ENCODE measurements at regions not wholly inside any gene's neighbourhood (a gene's known extent, or its start where the extent isn't known, plus 50 kb on each side); places are given as distances from the start of the nearest gene placed in this dataset.
"Not testable (repeated sequence)": the region's sequence is repeated elsewhere in the genome, so short reads cannot be mapped to it uniquely, and the experiment has no call there.

DNA sequence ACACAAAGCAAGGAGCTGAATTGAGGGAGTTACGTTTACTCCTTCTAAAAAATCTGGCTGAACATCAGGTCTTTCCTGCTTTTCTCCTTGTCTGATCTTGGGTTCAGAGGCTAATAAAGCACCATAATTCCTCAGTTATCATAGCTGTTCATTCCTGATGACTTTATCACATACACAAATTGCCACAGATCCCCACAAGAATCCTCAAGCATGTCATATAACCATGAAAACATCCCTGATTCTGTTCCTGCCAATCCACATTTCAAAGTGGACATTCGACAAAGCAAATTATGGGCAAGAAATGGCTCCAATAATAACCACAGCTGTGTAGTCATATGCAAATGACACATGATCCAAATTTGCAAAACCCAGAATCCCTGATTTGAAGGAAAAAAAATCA, 321.3 kb downstream of the MEX3B start:
- Histone ChIP-seq H3K36me3 (replicated peaks; ENCODE audit: control insufficient read depth, insufficient read depth, low read length) (no peaks in the 10 kb centered on the region), H3K27me3 (ENCODE audit: control insufficient read depth, insufficient read depth, low read length) (no peaks in the 10 kb centered on the region), H3K4me3 (ENCODE audit: insufficient read depth, low read depth, low read length) (no peak overlapping the region)
- DNase-seq: no peak

DNA sequence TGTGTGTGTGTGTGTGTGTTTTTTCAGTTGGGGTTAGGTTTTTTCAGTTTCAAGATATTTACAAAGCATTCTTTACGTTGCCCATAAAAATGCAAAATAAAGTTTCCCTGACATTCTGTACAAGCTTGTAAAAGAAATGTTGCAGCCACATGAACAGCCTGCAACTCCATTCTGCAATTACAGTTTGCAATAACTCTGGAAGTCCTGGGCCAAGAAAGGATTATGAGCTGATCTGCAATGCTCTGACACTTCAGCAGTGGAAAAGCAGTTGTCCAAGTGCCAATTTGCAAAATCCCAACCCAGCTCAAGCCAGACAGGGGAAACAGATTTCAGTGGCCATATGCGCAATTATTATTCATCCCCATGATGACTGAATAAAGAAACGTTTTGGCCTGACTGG, 322.1 kb downstream of the MEX3B start:
- Histone ChIP-seq H3K4me3 (ENCODE audit: insufficient read depth, low read depth, low read length) (no peak overlapping the region), H3K27me3 (ENCODE audit: control insufficient read depth, insufficient read depth, low read length) (no peaks in the 10 kb centered on the region), H3K36me3 (replicated peaks; ENCODE audit: control insufficient read depth, insufficient read depth, low read length) (no peaks in the 10 kb centered on the region)
- DNase-seq: no peak

GRCh38 chr15:81723113-81723651, 322.6 kb downstream of the MEX3B start:
- no peak overlapping the region for H3K4me3 ChIP-seq (ENCODE audit: insufficient read depth, low read depth, low read length)

GRCh38 chr15:81716468-81716867, 329.4 kb downstream of the MEX3B start:
- not testable (repeated sequence) for H3K27me3 ChIP-seq (ENCODE audit: control insufficient read depth, insufficient read depth, low read length); DNase-seq; H3K36me3 ChIP-seq (replicated peaks; ENCODE audit: control insufficient read depth, insufficient read depth, low read length); H3K4me3 ChIP-seq (ENCODE audit: insufficient read depth, low read depth, low read length)

More at GRCh38 chr15:81723113-81723651, 322.6 kb downstream of the MEX3B start:
- Histone ChIP-seq H3K27me3 (ENCODE audit: control insufficient read depth, insufficient read depth, low read length) (no peaks in the 10 kb centered on the region), H3K36me3 (replicated peaks; ENCODE audit: control insufficient read depth, insufficient read depth, low read length) (no peaks in the 10 kb centered on the region)
- DNase-seq: no peak

DNA sequence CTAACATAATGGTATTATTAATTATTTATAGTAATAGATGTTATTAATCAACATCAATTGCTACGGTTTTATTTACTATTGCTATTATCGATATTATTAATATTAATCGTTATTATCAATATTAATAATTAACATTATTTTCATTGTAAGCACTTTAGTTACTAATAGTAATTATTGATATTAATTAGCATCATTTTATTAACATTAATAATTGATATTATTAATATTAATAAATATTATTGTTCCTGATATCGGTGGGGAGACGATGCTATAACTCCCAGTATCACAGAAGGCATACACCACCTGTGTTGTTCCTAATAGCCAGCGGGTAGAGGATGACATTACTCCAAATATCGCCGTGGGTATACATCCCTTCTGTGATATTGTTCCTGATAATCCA, 335.5 kb downstream of the MEX3B start:
- Histone ChIP-seq H3K36me3 (replicated peaks; ENCODE audit: control insufficient read depth, insufficient read depth, low read length) (no peaks in the 10 kb centered on the region), H3K27me3 (ENCODE audit: control insufficient read depth, insufficient read depth, low read length) (no peaks in the 10 kb centered on the region), H3K4me3 (ENCODE audit: insufficient read depth, low read depth, low read length) (no peak overlapping the region)
- DNase-seq: no peak

- not testable (repeated sequence) for H3K27me3 ChIP-seq (ENCODE audit: control insufficient read depth, insufficient read depth, low read length); DNase-seq; H3K4me3 ChIP-seq (ENCODE audit: insufficient read depth, low read depth, low read length); H3K36me3 ChIP-seq (replicated peaks; ENCODE audit: control insufficient read depth, insufficient read depth, low read length)
Observed at GRCh38 chr15:81706816-81707346, 332.9 kb upstream of the TMC3 start.

- DNase-seq; H3K27me3 ChIP-seq (ENCODE audit: control insufficient read depth, insufficient read depth, low read length); H3K36me3 ChIP-seq (replicated peaks; ENCODE audit: control insufficient read depth, insufficient read depth, low read length); H3K4me3 ChIP-seq (ENCODE audit: insufficient read depth, low read depth, low read length): not testable (repeated sequence)
Observed at GRCh38 chr15:81705727-81706126, 331.7 kb upstream of the TMC3 start.

GRCh38 chr15:81686021-81686420, 312.0 kb upstream of the TMC3 start:
- Histone ChIP-seq H3K4me3 (ENCODE audit: insufficient read depth, low read depth, low read length) (no peak overlapping the region), H3K36me3 (replicated peaks; ENCODE audit: control insufficient read depth, insufficient read depth, low read length) (no peaks in the 10 kb centered on the region), H3K27me3 (ENCODE audit: control insufficient read depth, insufficient read depth, low read length) (no peaks in the 10 kb centered on the region)
- DNase-seq: no peak

GRCh38 chr15:81685237-81685636, 311.2 kb upstream of the TMC3 start:
- no peak for DNase-seq
- no peak overlapping the region for H3K4me3 ChIP-seq (ENCODE audit: insufficient read depth, low read depth, low read length)
- no peaks in the 10 kb centered on the region for H3K36me3 ChIP-seq (replicated peaks; ENCODE audit: control insufficient read depth, insufficient read depth, low read length)
- H3K27me3 ChIP-seq (ENCODE audit: control insufficient read depth, insufficient read depth, low read length): no peaks in the 10 kb centered on the region

DNA sequence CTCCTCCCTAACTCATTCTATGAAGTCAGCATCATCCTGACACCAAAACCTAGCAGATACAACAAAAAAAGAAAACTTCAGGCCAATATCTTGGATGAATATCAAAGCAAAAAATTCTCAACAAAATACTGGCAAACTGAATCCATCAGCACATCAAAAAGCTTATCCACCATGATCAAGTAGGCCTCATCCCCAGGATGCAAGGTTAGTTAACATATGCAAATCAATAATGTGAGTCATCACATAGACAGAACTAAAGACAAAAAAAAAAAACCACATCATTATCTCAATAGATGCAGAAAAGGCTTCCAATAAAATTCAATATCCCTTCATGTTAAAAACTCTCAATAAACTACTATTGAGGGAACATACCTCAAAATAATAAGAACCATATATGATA, 306.8 kb upstream of the TMC3 start:
- H3K36me3 ChIP-seq (replicated peaks; ENCODE audit: control insufficient read depth, insufficient read depth, low read length): no peaks in the 10 kb centered on the region
- H3K4me3 ChIP-seq (ENCODE audit: insufficient read depth, low read depth, low read length): no peak overlapping the region
- no peaks in the 10 kb centered on the region for H3K27me3 ChIP-seq (ENCODE audit: control insufficient read depth, insufficient read depth, low read length)
- DNase-seq: no peak

GRCh38 chr15:81666839-81667238, 292.8 kb upstream of the TMC3 start:
- DNase-seq: no peak
- Histone ChIP-seq H3K4me3 (ENCODE audit: insufficient read depth, low read depth, low read length) (no peak overlapping the region), H3K36me3 (replicated peaks; ENCODE audit: control insufficient read depth, insufficient read depth, low read length) (no peaks in the 10 kb centered on the region), H3K27me3 (ENCODE audit: control insufficient read depth, insufficient read depth, low read length) (no peaks in the 10 kb centered on the region)

DNA sequence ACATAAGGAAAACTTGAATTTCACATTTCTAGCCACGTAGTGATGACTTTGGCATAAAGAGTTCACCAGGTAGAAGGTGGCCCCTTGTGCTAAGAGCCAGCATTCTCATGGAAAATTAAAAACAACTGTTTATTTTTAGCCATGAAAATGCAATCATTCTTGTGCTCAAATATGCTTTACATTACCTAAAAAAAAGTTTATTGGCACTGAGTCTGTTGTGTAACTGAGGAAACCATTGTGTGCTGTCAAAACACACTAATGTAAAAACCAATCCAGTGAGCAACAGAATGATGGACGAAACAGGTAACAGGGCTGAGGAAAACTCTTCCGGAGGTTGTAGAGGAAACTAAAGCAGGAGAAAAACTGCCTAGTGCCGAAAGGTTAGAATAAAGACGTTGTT, 287.0 kb upstream of the TMC3 start:
- H3K36me3 ChIP-seq (replicated peaks; ENCODE audit: control insufficient read depth, insufficient read depth, low read length): no peaks in the 10 kb centered on the region
- H3K27me3 ChIP-seq (ENCODE audit: control insufficient read depth, insufficient read depth, low read length): no peaks in the 10 kb centered on the region
- DNase-seq: no peak
- no peak overlapping the region for H3K4me3 ChIP-seq (ENCODE audit: insufficient read depth, low read depth, low read length)

GRCh38 chr15:81653259-81653658, 279.2 kb upstream of the TMC3 start:
- no peak for DNase-seq
- H3K36me3 ChIP-seq (replicated peaks; ENCODE audit: control insufficient read depth, insufficient read depth, low read length): no peaks in the 10 kb centered on the region
- no peak overlapping the region for H3K4me3 ChIP-seq (ENCODE audit: insufficient read depth, low read depth, low read length)
- H3K27me3 ChIP-seq (ENCODE audit: control insufficient read depth, insufficient read depth, low read length): no peaks in the 10 kb centered on the region

GRCh38 chr15:81645470-81645869, 271.5 kb upstream of the TMC3 start:
- Histone ChIP-seq H3K4me3 (ENCODE audit: insufficient read depth, low read depth, low read length) (no peak overlapping the region), H3K36me3 (replicated peaks; ENCODE audit: control insufficient read depth, insufficient read depth, low read length) (no peaks in the 10 kb centered on the region), H3K27me3 (ENCODE audit: control insufficient read depth, insufficient read depth, low read length) (no peaks in the 10 kb centered on the region)
- no peak for DNase-seq

DNA sequence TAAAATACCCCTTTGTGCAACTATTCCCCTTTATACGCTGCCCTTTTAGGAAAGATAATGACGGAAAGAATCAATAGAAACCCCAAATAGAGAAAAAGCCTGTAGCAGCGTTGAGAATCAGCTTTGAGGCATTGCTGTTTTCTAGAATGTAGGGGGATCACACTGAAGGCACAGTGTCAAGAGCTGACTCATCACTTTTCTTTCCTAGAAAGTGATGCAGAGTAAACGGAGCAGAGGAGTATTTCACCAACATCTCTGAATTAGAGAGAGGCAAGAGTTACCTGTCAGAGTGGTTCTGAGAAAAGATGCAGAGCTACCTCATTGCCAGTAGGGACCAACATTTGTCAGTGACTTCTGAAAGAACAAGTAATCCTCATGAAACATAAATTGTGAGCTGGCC, 269.8 kb upstream of the TMC3 start:
- no peaks in the 10 kb centered on the region for H3K27me3 ChIP-seq (ENCODE audit: control insufficient read depth, insufficient read depth, low read length)
- DNase-seq: no peak
- H3K36me3 ChIP-seq (replicated peaks; ENCODE audit: control insufficient read depth, insufficient read depth, low read length): no peaks in the 10 kb centered on the region
- no peak overlapping the region for H3K4me3 ChIP-seq (ENCODE audit: insufficient read depth, low read depth, low read length)

- DNase-seq: no peak
- Histone ChIP-seq H3K36me3 (replicated peaks; ENCODE audit: control insufficient read depth, insufficient read depth, low read length) (no peaks in the 10 kb centered on the region), H3K4me3 (ENCODE audit: insufficient read depth, low read depth, low read length) (no peak overlapping the region)
Observed at GRCh38 chr15:81642451-81642990, 268.5 kb upstream of the TMC3 start.

More at GRCh38 chr15:81642451-81642990, 268.5 kb upstream of the TMC3 start:
- H3K27me3 ChIP-seq (ENCODE audit: control insufficient read depth, insufficient read depth, low read length): no peaks in the 10 kb centered on the region

Measured in H7 (cell line).